ENCODE measurements at regions not wholly inside any gene's neighbourhood (a gene's known extent, or its start where the extent isn't known, plus 50 kb on each side); places are given as distances from the start of the nearest gene placed in this dataset.

GRCh38 chr2:66137606-66138130 is 297.3 kb upstream of the MEIS1 start:
- no peak overlapping the region for H3K4me3 ChIP-seq (ENCODE audit: low read depth, low read length)
- TF ChIP-seq CTCF (conservative IDR thresholded peaks at IDR 0.05; ENCODE audit: low read depth, low read length) = no peak
- DNase-seq (ENCODE audit: low read depth) = no peak

- DNase-seq (ENCODE audit: low read depth) = no peak
- TF ChIP-seq CTCF (conservative IDR thresholded peaks at IDR 0.05; ENCODE audit: low read depth, low read length) = no peak
- no peak overlapping the region for H3K4me3 ChIP-seq (ENCODE audit: low read depth, low read length)
Observed at GRCh38 chr2:66134138-66134701, 300.7 kb upstream of the MEIS1 start.

GRCh38 chr2:66127656-66128055 is 307.3 kb upstream of the MEIS1 start:
- no peak overlapping the region for H3K4me3 ChIP-seq (ENCODE audit: low read depth, low read length)
- no peak for TF ChIP-seq CTCF (conservative IDR thresholded peaks at IDR 0.05; ENCODE audit: low read depth, low read length)
- no peak for DNase-seq (ENCODE audit: low read depth)

GRCh38 chr2:66127061-66127460 is 307.9 kb upstream of the MEIS1 start:
- no peak for DNase-seq (ENCODE audit: low read depth)
- TF ChIP-seq CTCF (conservative IDR thresholded peaks at IDR 0.05; ENCODE audit: low read depth, low read length) = no peak
- H3K4me3 ChIP-seq (ENCODE audit: low read depth, low read length) = no peak overlapping the region

- no peak for DNase-seq (ENCODE audit: low read depth)
- no peak overlapping the region for H3K4me3 ChIP-seq (ENCODE audit: low read depth, low read length)
- no peak for TF ChIP-seq CTCF (conservative IDR thresholded peaks at IDR 0.05; ENCODE audit: low read depth, low read length)
Observed at GRCh38 chr2:66125951-66126350, 309.0 kb upstream of the MEIS1 start.

- TF ChIP-seq CTCF (conservative IDR thresholded peaks at IDR 0.05; ENCODE audit: low read depth, low read length) = no peak
- no peak for DNase-seq (ENCODE audit: low read depth)
- no peak overlapping the region for H3K4me3 ChIP-seq (ENCODE audit: low read depth, low read length)
Observed at GRCh38 chr2:66122516-66122915, 312.4 kb upstream of the MEIS1 start.

- no peak for DNase-seq (ENCODE audit: low read depth)
- TF ChIP-seq CTCF (conservative IDR thresholded peaks at IDR 0.05; ENCODE audit: low read depth, low read length) = no peak
- H3K4me3 ChIP-seq (ENCODE audit: low read depth, low read length) = no peak overlapping the region
Observed at GRCh38 chr2:66121946-66122345, 313.0 kb upstream of the MEIS1 start.

Data from choroid plexus epithelial cell (primary cell).